ENCODE measurements at regions not wholly inside any gene's neighbourhood (a gene's known extent, or its start where the extent isn't known, plus 50 kb on each side); places are given as distances from the start of the nearest gene placed in this dataset.

- TF ChIP-seq CTCF (IDR thresholded peaks at IDR 0.05) = no peak
- no peak for TF ChIP-seq POLR2A (IDR thresholded peaks at IDR 0.05)
- no peak for TF ChIP-seq POLR2AphosphoS5 (IDR thresholded peaks at IDR 0.05)
Measured at GRCh38 chr6:156352861-156353260, 424.3 kb upstream of the ARID1B start.

Measured in suprapubic skin (tissue), 4 donors.